Endometrial microvascular endothelial cells (primary cell): ENCODE measurements at regions not wholly inside any gene's neighbourhood (a gene's known extent, or its start where the extent isn't known, plus 50 kb on each side); places are given as distances from the start of the nearest gene placed in this dataset.
"Not testable (repeated sequence)": the region's sequence is repeated elsewhere in the genome, so short reads cannot be mapped to it uniquely, and the experiment has no call there.

Source experiments
- in situ Hi-C: cut with HindIII; loops from 2 replicates; pipeline ENCODE4 v1.10.0; 2017; ENCODE audit warnings: low sequenced_read_pairs, low pct_unique_long_range_greater_than_20kb; ENCODE audit errors: inconsistent ontology term

- in situ Hi-C loops: no loop called here
These were observed 125.2 kb upstream of the TGFBR2 start for GRCh38 chr3:30481241-30481640.

DNA sequence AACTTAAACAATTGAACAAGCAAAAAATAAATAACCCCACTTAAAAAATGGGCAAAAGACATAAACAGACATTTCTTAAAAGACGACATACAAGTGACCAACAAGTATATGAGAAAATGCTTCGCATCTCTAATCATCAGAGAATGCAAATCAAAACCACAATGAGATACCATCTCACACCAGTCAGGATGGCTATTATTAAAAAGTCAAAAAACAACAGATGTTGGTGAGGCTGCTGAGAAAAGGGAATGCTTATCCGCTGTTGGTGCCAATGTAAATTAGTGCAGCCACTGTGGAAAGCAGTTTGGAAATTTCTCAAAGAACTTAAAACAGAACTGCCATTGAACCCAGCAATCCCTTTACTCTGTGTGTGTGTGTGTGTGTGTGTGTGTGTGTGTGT is 122.2 kb upstream of the TGFBR2 start:
- in situ Hi-C loops: not testable (repeated sequence)

DNA sequence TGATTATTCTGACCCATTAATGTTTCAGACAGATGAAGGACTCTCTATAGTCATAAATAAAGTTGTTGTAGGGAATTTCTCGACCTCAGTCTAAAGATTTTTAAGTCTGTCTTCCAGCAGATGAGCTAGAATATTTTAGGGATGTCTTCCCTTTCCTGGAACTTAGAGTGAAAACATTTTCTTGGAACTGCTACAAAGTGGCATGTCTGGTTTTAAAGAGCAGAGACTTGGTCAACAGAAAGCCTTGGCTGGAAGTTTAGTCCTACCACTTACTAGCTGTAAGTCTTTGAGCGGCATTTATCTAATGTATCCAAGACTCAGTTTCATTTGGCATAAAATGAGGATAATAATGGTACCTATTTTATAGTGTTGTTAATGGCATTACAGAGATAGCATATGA is 120.0 kb upstream of the TGFBR2 start:
- in situ Hi-C loops: no loop called here

DNA sequence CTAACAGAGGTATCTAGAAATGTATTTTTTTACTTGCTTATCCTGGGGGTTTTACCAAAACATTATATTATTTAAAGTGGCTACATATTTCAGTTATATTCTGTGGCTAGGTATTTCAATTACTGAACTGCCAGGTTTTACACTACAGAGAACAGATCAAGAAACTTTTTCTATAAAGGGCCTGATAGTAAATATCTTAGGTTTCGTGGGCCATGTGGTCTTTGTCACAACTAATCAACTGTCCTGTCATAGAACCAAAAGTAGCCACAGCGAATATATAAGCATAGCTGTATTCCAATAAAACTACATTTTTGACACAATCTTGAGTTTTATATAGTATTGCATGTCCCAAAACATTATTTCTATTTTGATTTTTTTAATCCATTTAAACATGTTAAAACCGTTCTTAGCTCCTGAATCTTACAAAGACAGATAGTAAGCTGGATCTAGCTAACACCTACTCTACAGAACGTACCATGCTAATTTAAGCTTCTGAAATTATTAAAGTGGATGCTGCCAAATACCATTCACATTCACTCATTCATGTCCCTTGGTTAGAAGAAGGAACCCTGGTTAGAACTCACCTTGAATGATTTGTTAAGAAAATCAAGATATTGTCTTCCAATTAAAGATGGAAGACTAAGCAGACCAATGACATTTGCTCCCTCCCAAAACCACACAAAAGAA is 118.2 kb upstream of the TGFBR2 start:
- in situ Hi-C loops: no loop called here

DNA sequence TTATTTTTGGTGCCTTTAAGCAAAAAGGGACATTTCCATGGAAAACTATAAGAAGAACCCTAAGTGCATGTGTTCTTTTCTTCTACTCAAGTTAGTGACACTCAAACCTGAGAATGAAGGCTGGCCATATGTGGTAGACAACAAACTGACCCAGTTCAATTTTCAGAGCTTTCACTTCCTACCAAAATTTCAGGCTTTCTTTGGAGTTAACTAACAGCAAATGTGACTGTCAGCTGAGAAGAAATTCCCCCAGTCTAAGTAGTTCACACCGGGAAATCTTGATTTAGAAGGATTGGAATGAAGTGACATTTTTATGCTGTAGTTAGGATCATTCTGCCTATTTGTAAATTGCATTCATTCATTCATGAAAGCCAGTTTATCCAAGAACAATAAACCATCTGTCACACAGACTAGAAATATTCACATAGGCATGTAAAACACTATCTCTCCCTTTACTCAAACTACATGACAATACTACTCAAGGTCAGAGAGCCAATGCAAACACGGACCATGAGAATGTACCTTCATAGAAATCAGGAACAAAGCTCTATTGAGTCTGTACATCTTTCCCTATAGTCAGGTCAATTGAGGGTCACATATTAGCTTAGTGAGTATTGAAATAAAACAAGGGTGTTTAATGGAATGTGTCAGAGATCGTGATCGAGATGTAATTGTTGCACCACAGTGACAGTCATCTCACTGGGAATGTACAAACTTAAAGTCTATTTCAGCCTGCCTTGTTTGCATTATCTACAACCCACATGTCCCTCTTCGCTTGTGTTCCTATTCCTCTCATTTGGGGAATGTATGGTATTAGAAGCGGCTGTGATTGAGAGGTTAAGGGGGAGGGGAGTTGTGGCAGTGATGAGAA is 113.8 kb upstream of the TGFBR2 start:
- in situ Hi-C loops: no loop called here

GRCh38 chr3:30493911-30494311 is 112.5 kb upstream of the TGFBR2 start:
- in situ Hi-C loops: no loop called here

- in situ Hi-C loops: no loop called here
These were observed 111.0 kb upstream of the TGFBR2 start for GRCh38 chr3:30495172-30496065.

GRCh38 chr3:30496066-30496966 is 110.1 kb upstream of the TGFBR2 start:
- in situ Hi-C loops: no loop called here

DNA sequence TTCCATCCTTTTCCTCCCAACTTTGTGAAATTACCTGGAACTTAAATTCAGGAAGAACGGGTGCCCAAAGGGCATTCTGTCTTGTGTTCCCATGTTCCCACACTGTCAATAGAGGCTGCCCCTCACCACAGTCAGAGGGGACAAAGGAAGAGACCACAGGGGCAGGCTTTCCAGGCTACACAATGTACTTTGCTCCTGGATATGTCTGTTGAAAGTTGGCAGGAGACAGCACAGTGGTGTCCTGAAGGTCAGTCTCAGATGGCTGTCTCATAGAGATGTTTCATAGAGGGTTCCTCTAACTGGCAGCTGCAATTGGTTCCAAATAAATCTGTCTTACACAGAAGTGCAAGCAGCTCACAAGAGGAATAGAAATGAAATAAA is 107.8 kb upstream of the TGFBR2 start:
- in situ Hi-C loops: no loop called here

DNA sequence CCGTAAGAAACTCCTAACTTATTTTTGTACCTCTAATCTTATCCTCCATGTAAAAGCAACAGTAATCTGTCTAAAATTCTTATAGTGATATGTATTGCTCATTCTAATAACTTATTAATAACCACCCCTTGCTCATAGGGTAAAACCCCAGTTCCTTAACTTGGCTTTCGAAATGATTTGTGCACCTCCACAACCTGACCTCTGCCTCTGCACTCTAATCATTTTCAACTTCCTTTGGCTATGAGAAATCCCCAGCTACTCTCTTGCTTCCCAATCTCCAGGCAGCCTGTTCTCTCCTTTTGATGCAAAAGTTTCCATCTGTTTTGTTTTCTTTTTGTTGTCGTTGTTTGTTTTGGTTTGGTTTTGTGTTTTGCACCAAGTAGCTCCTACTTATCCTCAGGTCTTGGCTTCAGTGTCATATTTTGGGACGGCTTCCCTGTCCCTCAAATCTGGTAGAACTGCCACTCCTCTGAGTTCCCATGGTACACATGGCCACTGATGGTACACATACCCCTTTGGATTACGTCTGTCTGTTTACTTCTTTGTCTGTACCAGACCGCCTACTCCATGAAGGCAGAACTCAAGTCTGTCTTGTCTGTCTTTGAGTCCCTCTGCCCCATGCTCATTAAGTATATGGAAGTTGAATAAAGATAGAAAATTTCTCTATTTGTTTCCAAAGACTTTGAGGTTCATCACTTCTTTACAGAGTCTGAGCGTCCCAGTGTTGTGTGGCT is 105.6 kb upstream of the TGFBR2 start:
- in situ Hi-C loops: loop anchor here (25.0 kb wide), 1 partner anchor 111 kb away; the partner anchor contains the start of gene TGFBR2

DNA sequence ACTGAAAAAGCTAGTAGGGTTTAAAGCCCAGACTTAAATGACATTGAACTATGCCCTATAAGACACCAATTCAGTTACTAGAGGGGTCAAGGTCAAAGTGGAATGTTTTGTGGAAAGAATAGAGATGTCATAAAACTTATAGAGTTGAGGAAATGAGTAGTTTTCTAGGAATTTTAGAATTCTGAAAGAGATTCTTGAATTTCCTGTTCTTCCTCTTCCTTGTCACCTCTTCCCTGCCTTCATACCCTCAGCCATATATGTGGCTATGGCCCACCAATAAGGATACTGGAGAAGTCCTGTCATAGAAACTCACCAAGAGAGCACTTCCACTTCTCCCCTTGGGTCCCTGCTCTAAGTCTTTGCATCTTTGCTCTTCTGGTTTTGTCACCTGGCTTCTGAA is 104.9 kb upstream of the TGFBR2 start:
- in situ Hi-C loops: loop anchor here (25.0 kb wide), 1 partner anchor 111 kb away; the partner anchor contains the start of gene TGFBR2

DNA sequence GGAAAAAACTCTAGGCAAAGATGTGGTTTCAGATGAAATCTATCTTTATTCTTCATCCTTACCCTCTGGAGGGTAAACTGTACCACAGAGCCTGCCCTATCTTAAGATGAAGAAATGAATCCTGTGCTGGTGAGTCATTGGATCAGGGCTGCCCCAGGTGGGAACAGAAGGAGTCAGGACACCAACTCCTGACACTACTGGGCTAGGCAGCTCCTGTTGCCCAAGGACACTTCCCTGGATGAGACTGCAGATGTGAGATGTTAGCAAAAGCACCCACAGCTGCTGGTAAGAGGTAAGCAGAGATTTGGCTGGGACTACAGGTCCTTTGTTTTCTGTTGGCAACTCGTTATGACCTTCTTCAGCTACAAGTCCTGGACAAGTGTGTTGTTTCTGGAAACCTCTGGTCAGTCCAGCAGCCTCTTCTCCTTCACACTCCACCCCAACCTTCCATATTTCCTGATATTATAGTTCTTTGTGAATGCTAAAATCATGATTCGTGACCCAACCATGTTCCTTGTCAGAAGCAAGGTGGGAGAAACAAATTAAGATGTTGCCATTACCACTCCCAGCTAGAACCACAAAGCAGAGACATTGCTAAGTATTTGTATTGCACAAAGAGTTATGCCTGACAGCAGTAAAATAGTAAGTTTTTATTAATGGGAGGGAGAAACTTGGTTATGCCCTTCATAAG is 104.2 kb upstream of the TGFBR2 start:
- in situ Hi-C loops: loop anchor here (25.0 kb wide), 1 partner anchor 110 kb away; the partner anchor contains the start of gene TGFBR2

DNA sequence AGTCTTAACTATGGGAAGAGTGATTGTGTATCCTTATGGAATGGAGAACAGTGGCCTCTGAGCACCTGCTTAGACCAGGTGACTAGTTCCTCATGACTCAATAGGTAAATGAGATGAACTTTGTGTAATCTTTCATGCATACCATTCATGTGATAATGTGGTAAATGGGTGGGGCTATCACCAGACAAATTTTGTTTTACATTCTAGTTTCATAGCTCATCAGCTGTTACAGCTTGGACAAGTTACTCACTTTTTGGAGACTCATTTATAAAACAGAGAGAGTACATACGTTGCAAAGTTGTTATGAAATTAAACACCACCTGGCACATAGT is 103.7 kb upstream of the TGFBR2 start:
- in situ Hi-C loops: loop anchor here (25.0 kb wide), 1 partner anchor 110 kb away; the partner anchor contains the start of gene TGFBR2

DNA sequence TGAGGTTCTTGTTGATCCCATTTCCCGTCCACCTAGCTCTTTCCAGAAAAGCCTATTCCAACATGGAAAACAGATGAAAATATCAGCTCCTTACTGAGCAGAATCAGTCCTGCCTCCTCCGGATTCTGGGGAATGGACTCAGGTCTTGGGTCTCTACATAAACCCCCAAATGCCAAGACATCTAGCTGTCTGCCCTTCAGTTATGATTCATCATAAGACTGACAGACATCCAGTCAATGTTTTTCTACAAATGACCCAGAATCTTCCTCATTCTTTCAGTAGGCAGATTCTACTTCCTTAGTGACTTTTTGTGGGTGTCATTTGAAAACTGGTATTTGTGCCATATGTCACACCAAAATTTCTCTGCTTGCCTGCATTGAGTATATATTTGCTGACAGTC is 103.0 kb upstream of the TGFBR2 start:
- in situ Hi-C loops: loop anchor here (25.0 kb wide), 1 partner anchor 109 kb away; the partner anchor contains the start of gene TGFBR2

- in situ Hi-C loops: loop anchor here (25.0 kb wide), 1 partner anchor 107 kb away; the partner anchor contains the start of gene TGFBR2
These were observed 101.5 kb upstream of the TGFBR2 start for GRCh38 chr3:30504939-30505338.

GRCh38 chr3:30505866-30506520 is 100.4 kb upstream of the TGFBR2 start:
- in situ Hi-C loops: loop anchor here (25.0 kb wide), 1 partner anchor 106 kb away; the partner anchor contains the start of gene TGFBR2
